IMR-90 (cell line): ENCODE measurements at regions not wholly inside any gene's neighbourhood (a gene's known extent, or its start where the extent isn't known, plus 50 kb on each side); places are given as distances from the start of the nearest gene placed in this dataset.

Experiments
- ATAC-seq: fragments of 200-7000 bp; cut with Tn5 transposase; 2 replicates; pipeline ENCODE4 v1.9.1; 2020; ENCODE audit warnings: low read depth, mild to moderate bottlenecking, moderate library complexity
- BruUV-seq: library from RNA; stranded (reverse); fragments of 400-500 nt; replicated peaks from 2 replicates; lab custom pipeline; 2021; lab: Mats Ljungman, UMichigan
- CTCF ChIA-PET: fragments of 300-600 bp; formaldehyde crosslinking; extraction: SDS; loops from one replicate; lab custom pipeline; 2021; ENCODE audit warnings: antibody characterized with exemption; lab: Yijun Ruan, JAX
- POLR2A ChIA-PET: fragments of 300-600 bp; sonication (Branson Sonifier 250); formaldehyde crosslinking; loops from one replicate; lab custom pipeline; 2022; ENCODE audit warnings: antibody characterized with exemption; ENCODE audit not compliant: unreplicated experiment; lab: Charles Lee
- DNase-seq: peaks from one replicate; pipeline ENCODE4 v3.0.0; 2013
- H2AFZ ChIP-seq: replicated peaks from 2 replicates; pipeline ENCODE3; 2013; ENCODE audit warnings: low read length, mild to moderate bottlenecking; ENCODE audit not compliant: poor library complexity
- H2AK5ac ChIP-seq: 2 replicates; pipeline ENCODE4 v1.6.1; 2013; ENCODE audit warnings: low read depth, low read length, inconsistent platforms
- H2AK9ac ChIP-seq: replicated peaks from 2 replicates; pipeline ENCODE3; 2013; ENCODE audit warnings: mild to moderate bottlenecking, low read depth, low read length, moderate library complexity; ENCODE audit not compliant: poor library complexity
- H2BK120ac ChIP-seq: 2 replicates; pipeline ENCODE4 v1.6.1; 2013; ENCODE audit warnings: low read depth, low read length, inconsistent platforms
- H2BK15ac ChIP-seq: 3 replicates; pipeline ENCODE4 v1.6.1; 2013; ENCODE audit warnings: low read depth, low read length, inconsistent platforms
- H2BK20ac ChIP-seq: 2 replicates; pipeline ENCODE4 v1.6.1; 2013; ENCODE audit warnings: low read depth, mild to moderate bottlenecking, inconsistent platforms, low read length, moderate library complexity
- H2BK5ac ChIP-seq: 2 replicates; pipeline ENCODE4 v1.6.1; 2013; ENCODE audit warnings: mild to moderate bottlenecking, low read depth, low read length, inconsistent platforms; ENCODE audit not compliant: poor library complexity, severe bottlenecking
- H3K14ac ChIP-seq: replicated peaks from 2 replicates; pipeline ENCODE4 v1.6.1; 2013; ENCODE audit warnings: low read depth, low read length, inconsistent platforms
- H3K18ac ChIP-seq: 2 replicates; pipeline ENCODE4 v1.6.1; 2013; ENCODE audit warnings: low read depth, low read length, control low read depth
- H3K23ac ChIP-seq: 2 replicates; pipeline ENCODE4 v1.6.1; 2013; ENCODE audit warnings: low read depth, low read length, inconsistent platforms
- H3K27ac ChIP-seq: 2 replicates; pipeline ENCODE4 v1.5.1; 2013; ENCODE audit warnings: mild to moderate bottlenecking, control low read depth, low read length; ENCODE audit not compliant: insufficient read depth
- H3K27me3 ChIP-seq: 2 replicates; pipeline ENCODE4 v1.6.1; 2013; ENCODE audit warnings: low read length; ENCODE audit not compliant: control insufficient read depth, insufficient read depth
- H3K36me3 ChIP-seq: 2 replicates; pipeline ENCODE4 v1.6.1; 2013; ENCODE audit warnings: low read length, mixed read lengths; ENCODE audit not compliant: control insufficient read depth, insufficient read depth
- H3K4ac ChIP-seq: 2 replicates; pipeline ENCODE4 v1.6.1; 2013; ENCODE audit warnings: low read depth, low read length, inconsistent platforms
- H3K4me1 ChIP-seq: 2 replicates; pipeline ENCODE4 v1.6.1; 2013; ENCODE audit warnings: low read length, mixed read lengths; ENCODE audit not compliant: control insufficient read depth, insufficient read depth
- H3K4me2 ChIP-seq: 2 replicates; pipeline ENCODE4 v1.6.1; 2013; ENCODE audit warnings: low read depth, mild to moderate bottlenecking, control low read depth, low read length, moderate library complexity
- H3K4me3 ChIP-seq: 2 replicates; pipeline ENCODE4 v1.5.1; 2013; ENCODE audit warnings: low read depth, mild to moderate bottlenecking, control low read depth, low read length, moderate library complexity; ENCODE audit not compliant: insufficient read depth
- H3K56ac ChIP-seq: 2 replicates; pipeline ENCODE4 v1.6.1; 2013; ENCODE audit warnings: low read length, inconsistent platforms; ENCODE audit not compliant: insufficient read depth; ENCODE audit errors: extremely low read depth
- H3K79me1 ChIP-seq, 2 experiments: 2 replicates each; pipeline ENCODE4 v1.6.1; 2013; ENCODE audit warnings: low read length in 2 of 2, inconsistent platforms in 1 of 2, low read depth in 1 of 2
- H3K9ac ChIP-seq: 2 replicates; pipeline ENCODE4 v1.6.1; 2013; ENCODE audit warnings: low read depth, low read length, control low read depth
- H3K9me1 ChIP-seq: 2 replicates; pipeline ENCODE4 v1.6.1; 2013; ENCODE audit warnings: low read length, inconsistent platforms; ENCODE audit not compliant: insufficient read depth
- H3K9me3 ChIP-seq: 2 replicates; pipeline ENCODE4 v1.6.1; 2013; ENCODE audit warnings: low read length; ENCODE audit not compliant: control insufficient read depth, insufficient read depth
- H4K20me1 ChIP-seq: 2 replicates; pipeline ENCODE4 v1.6.1; 2013; ENCODE audit warnings: low read length, inconsistent platforms; ENCODE audit not compliant: insufficient read depth
- H4K5ac ChIP-seq: 2 replicates; pipeline ENCODE4 v1.6.1; 2013; ENCODE audit warnings: mild to moderate bottlenecking, low read depth, low read length, control low read depth
- H4K8ac ChIP-seq, 2 experiments: 2 replicates each; pipeline ENCODE4 v1.6.1; 2013; ENCODE audit warnings: low read depth in 2 of 2, low read length in 2 of 2, control low read depth in 1 of 2, inconsistent platforms in 1 of 2
- H4K91ac ChIP-seq: 2 replicates; pipeline ENCODE4 v1.6.1; 2013; ENCODE audit warnings: low read depth, low read length, inconsistent platforms; ENCODE audit not compliant: insufficient read depth
- BHLHE40 ChIP-seq: fragments of 150-350 bp; IDR thresholded peaks from 2 replicates; pipeline ENCODE4 v1.6.1; 2016; ENCODE audit warnings: mild to moderate bottlenecking, low read depth, low read length
- CEBPB ChIP-seq: IDR thresholded peaks from 2 replicates; pipeline ENCODE4 v1.6.1; 2012; ENCODE audit warnings: low read depth, low read length, improper control_type of control experiment
- CHD1 ChIP-seq: IDR thresholded peaks from 2 replicates; pipeline ENCODE4 v1.6.1; 2012; ENCODE audit warnings: low read depth, low read length, improper control_type of control experiment
- CTCF ChIP-seq: conservative IDR thresholded peaks from 2 replicates; pipeline ENCODE4 v1.5.1; 2012; ENCODE audit warnings: mild to moderate bottlenecking, low read depth, low read length, improper control_type of control experiment
- ELK1 ChIP-seq: fragments of 150-350 bp; IDR thresholded peaks from 2 replicates; pipeline ENCODE4 v1.6.1; 2016; ENCODE audit warnings: low read depth, mild to moderate bottlenecking, low read length, moderate library complexity, borderline replicate concordance
- FOS ChIP-seq: fragments of 150-350 bp; IDR thresholded peaks from 2 replicates; pipeline ENCODE4 v1.6.1; 2016; ENCODE audit warnings: low read depth, low read length
- MAFK ChIP-seq: IDR thresholded peaks from 2 replicates; pipeline ENCODE4 v1.6.1; 2012; ENCODE audit warnings: low read depth, low read length, improper control_type of control experiment
- MAZ ChIP-seq: IDR thresholded peaks from 2 replicates; pipeline ENCODE4 v1.6.1; 2012; ENCODE audit warnings: low read depth, mild to moderate bottlenecking, low read length, improper control_type of control experiment, moderate library complexity, borderline replicate concordance
- MXI1 ChIP-seq: IDR thresholded peaks from 2 replicates; pipeline ENCODE4 v1.6.1; 2012; ENCODE audit warnings: low read depth, mild to moderate bottlenecking, low read length, moderate library complexity, borderline replicate concordance
- NFE2L2 ChIP-seq: fragments of 150-350 bp; IDR thresholded peaks from 2 replicates; pipeline ENCODE4 v1.6.1; 2016; ENCODE audit warnings: low read depth, mild to moderate bottlenecking, low read length
- POLR2A ChIP-seq: IDR thresholded peaks from 2 replicates; pipeline ENCODE4 v1.6.1; 2012; ENCODE audit warnings: mild to moderate bottlenecking, low read depth, low read length
- RFX5 ChIP-seq: IDR thresholded peaks from 2 replicates; pipeline ENCODE4 v1.8.0; 2012; ENCODE audit warnings: low read depth, mild to moderate bottlenecking, low read length, moderate library complexity
- USF2 ChIP-seq: fragments of 150-350 bp; IDR thresholded peaks from 2 replicates; pipeline ENCODE4 v1.6.1; 2017; ENCODE audit warnings: mild to moderate bottlenecking, antibody characterized with exemption, low read length, low read depth
- WGBS, 2 experiments: methylation state at CpG; one replicate each; pipeline versions ENCODE4 v1.1.5 to v1.1.7; 2013; ENCODE audit warnings: missing lambda C conversion rate in 2 of 2; ENCODE audit not compliant: insufficient read length in 1 of 2; ENCODE audit errors: extremely low coverage in 2 of 2; 5-methylcytosine and 5-hydroxymethylcytosine counted together
- dilution Hi-C: fragments of 300-500 bp; cut with HindIII; formaldehyde crosslinking; loops from one replicate; pipeline ENCODE4 v1.14.3; 2018; ENCODE audit warnings: low sequenced_read_pairs; ENCODE audit not compliant: unreplicated experiment
- in situ Hi-C: fragments of 300-500 bp; cut with MboI; formaldehyde crosslinking; loops from 3 replicates; pipeline ENCODE4 v1.14.3; 2019; ENCODE audit warnings: low sequenced_read_pairs, inconsistent platforms, mixed read lengths
- intact Hi-C: fragments of 100-400 bp; cut with micrococcal nuclease; formaldehyde crosslinking; loops from 2 replicates; pipeline ENCODE4 v1.10.0; 2022

- no peak overlapping the region for H2BK20ac ChIP-seq
- BruUV-seq = no TSS peak
- CTCF ChIA-PET = no interaction called here
Measured at GRCh38 chr5:29649321-29649720, 1544.2 kb upstream of the CDH6 start.

More at GRCh38 chr5:29649321-29649720, 1544.2 kb upstream of the CDH6 start:
- no peaks in the 10 kb centered on the region for H3K4me1 ChIP-seq
- H3K36me3 ChIP-seq = no peaks in the 10 kb centered on the region
- POLR2A ChIA-PET = no interaction called here
- H3K23ac ChIP-seq = no peak overlapping the region
- no peak overlapping the region for H3K9ac ChIP-seq
- H3K14ac ChIP-seq = no peak overlapping the region
- H4K20me1 ChIP-seq = no peaks in the 10 kb centered on the region
- no peaks in the 10 kb centered on the region for H3K9me3 ChIP-seq
- H3K18ac ChIP-seq = no peak overlapping the region
- no peak overlapping the region for H4K5ac ChIP-seq
- H3K27ac ChIP-seq = no peak overlapping the region
- no peak overlapping the region for H3K56ac ChIP-seq
- H2AFZ ChIP-seq = no peak overlapping the region
- no peak overlapping the region for H4K8ac ChIP-seq
- DNase-seq = no peak
- H2BK120ac ChIP-seq = no peak overlapping the region
- no peak overlapping the region for H3K4me3 ChIP-seq
- dilution Hi-C loops (no loop called here), in situ Hi-C loops (no loop called here), intact Hi-C loops (no loop called here)
- no peaks in the 10 kb centered on the region for H3K9me1 ChIP-seq
- H3K79me1 ChIP-seq = no peaks in the 10 kb centered on the region
- H2BK5ac ChIP-seq = no peak overlapping the region
- H3K27me3 ChIP-seq = no peaks in the 10 kb centered on the region
- no peak overlapping the region for H4K91ac ChIP-seq
- H3K4ac ChIP-seq = no peak overlapping the region
- TF ChIP-seq POLR2A (no peak), CEBPB (no peak), MAFK (no peak), RFX5 (no peak), ELK1 (no peak), FOS (no peak), CHD1 (no peak), MAZ (no peak), USF2 (no peak), BHLHE40 (no peak), CTCF (no peak), NFE2L2 (no peak), MXI1 (no peak)
- H2BK15ac ChIP-seq = no peak overlapping the region
- no peak overlapping the region for H2AK9ac ChIP-seq
- WGBS, 2 experiments = no CpG with 5 or more reads among the region's 2 CpGs
- H2AK5ac ChIP-seq = no peak overlapping the region
- H3K4me2 ChIP-seq = no peak overlapping the region
- ATAC-seq = no peak
